HEK293 (cell line): ENCODE measurements at regions not wholly inside any gene's neighbourhood (a gene's known extent, or its start where the extent isn't known, plus 50 kb on each side); places are given as distances from the start of the nearest gene placed in this dataset.

Experiments
- CTCF ChIA-PET: fragments of 350-600 bp; formaldehyde crosslinking; extraction: SDS; loops from one replicate; lab custom pipeline; 2021; ENCODE audit warnings: antibody characterized with exemption; lab: Yijun Ruan, JAX
- POLR2A ChIA-PET: fragments of 300-600 bp; formaldehyde crosslinking; extraction: SDS; loops from one replicate; lab custom pipeline; 2020; ENCODE audit warnings: antibody characterized with exemption, inconsistent platforms; lab: Yijun Ruan, JAX
- H3K27ac ChIP-seq: fragments of 200-500 bp; sonication (Bioruptor generic); 2 replicates; pipeline ENCODE4 v1.5.1; 2014; ENCODE audit warnings: low read depth, low read length, control low read depth, inconsistent platforms; ENCODE audit errors: extremely low read depth
- H3K36me3 ChIP-seq, 2 experiments: fragments of 200-500 bp in 1 of 2; sonication (Bioruptor generic) in 1 of 2; 1 replicate in 1 of 2; 2 replicates in 1 of 2; pipeline ENCODE4 v1.5.1; 2014 to 2017; ENCODE audit warnings: inconsistent platforms in 2 of 2, low read length in 2 of 2; ENCODE audit not compliant: control insufficient read depth in 2 of 2, insufficient read depth in 1 of 2
- H3K4me1 ChIP-seq: fragments of 200-500 bp; sonication (Bioruptor generic); 2 replicates; pipeline ENCODE4 v1.5.1; 2014; ENCODE audit warnings: mild to moderate bottlenecking, low read length, inconsistent platforms; ENCODE audit not compliant: control insufficient read depth, insufficient read depth
- H3K4me3 ChIP-seq: 2 replicates; pipeline ENCODE4 v1.5.1; 2011; ENCODE audit warnings: low read depth, mild to moderate bottlenecking, control low read depth, low read length, moderate library complexity
- H3K9me3 ChIP-seq: fragments of 200-500 bp; sonication (Bioruptor generic); 2 replicates; pipeline ENCODE4 v1.5.1; 2014; ENCODE audit warnings: low read depth, low read length, inconsistent platforms; ENCODE audit not compliant: control insufficient read depth, insufficient read depth
- BCL11B ChIP-seq: fragments of 450-650 bp; formaldehyde crosslinking; IDR thresholded peaks from 2 replicates; pipeline ENCODE4 v1.5.1; 2016; ENCODE audit warnings: low read depth, missing biosample characterization, missing genetic modification characterization
- GFI1B ChIP-seq: fragments of 450-650 bp; formaldehyde crosslinking; IDR thresholded peaks from 2 replicates; pipeline ENCODE4 v1.5.1; 2016; ENCODE audit warnings: missing biosample characterization, missing genetic modification characterization
- TCF7L2 ChIP-seq: IDR thresholded peaks from 2 replicates; pipeline ENCODE4 v1.6.1; 2011; ENCODE audit warnings: low read depth, mild to moderate bottlenecking, inconsistent platforms, low read length, moderate library complexity, borderline replicate concordance
- ZNF10 ChIP-seq: fragments of 450-650 bp; formaldehyde crosslinking; IDR thresholded peaks from 2 replicates; pipeline ENCODE4 v1.5.1; 2017; ENCODE audit warnings: missing biosample characterization, missing genetic modification characterization
- ZNF426 ChIP-seq: fragments of 450-650 bp; formaldehyde crosslinking; IDR thresholded peaks from 2 replicates; pipeline ENCODE4 v1.5.1; 2017; ENCODE audit warnings: missing biosample characterization, missing genetic modification characterization, mild to moderate bottlenecking, inconsistent platforms, moderate library complexity
- ZNF514 ChIP-seq: fragments of 450-650 bp; formaldehyde crosslinking; IDR thresholded peaks from 2 replicates; pipeline ENCODE4 v1.5.1; 2016; ENCODE audit warnings: missing biosample characterization, missing genetic modification characterization
- ZNF558 ChIP-seq: fragments of 450-650 bp; formaldehyde crosslinking; IDR thresholded peaks from 2 replicates; pipeline ENCODE4 v1.5.1; 2016; ENCODE audit warnings: missing biosample characterization, missing genetic modification characterization
- ZNF585B ChIP-seq: fragments of 450-650 bp; formaldehyde crosslinking; IDR thresholded peaks from 2 replicates; pipeline ENCODE4 v1.5.1; 2016; ENCODE audit warnings: missing biosample characterization, missing genetic modification characterization
- ZNF596 ChIP-seq: fragments of 450-650 bp; IDR thresholded peaks from 2 replicates; pipeline ENCODE4 v1.5.0; 2018; ENCODE audit warnings: missing biosample characterization, mild to moderate bottlenecking, missing genetic modification characterization, moderate library complexity
- ZNF707 ChIP-seq: fragments of 450-650 bp; formaldehyde crosslinking; IDR thresholded peaks from 2 replicates; pipeline ENCODE4 v1.5.1; 2016; ENCODE audit warnings: missing biosample characterization, missing genetic modification characterization
- ZNF785 ChIP-seq: fragments of 450-650 bp; formaldehyde crosslinking; IDR thresholded peaks from 2 replicates; pipeline ENCODE4 v1.5.1; 2016; ENCODE audit warnings: missing biosample characterization, missing genetic modification characterization
- TF ChIP-seq, protein P1 (sequence below): fragments of 450-650 bp; formaldehyde crosslinking; IDR thresholded peaks from 2 replicates; pipeline ENCODE4 v1.5.1; 2017; ENCODE audit warnings: missing biosample characterization, missing genetic modification characterization
- TF ChIP-seq, protein P2 (sequence below): fragments of 450-650 bp; formaldehyde crosslinking; IDR thresholded peaks from 2 replicates; pipeline ENCODE4 v1.5.1; 2016; ENCODE audit warnings: missing biosample characterization, missing genetic modification characterization
- TF ChIP-seq, protein P3 (sequence below): fragments of 450-650 bp; formaldehyde crosslinking; IDR thresholded peaks from 2 replicates; pipeline ENCODE4 v1.5.1; 2016; ENCODE audit warnings: missing biosample characterization, missing genetic modification characterization
- TF ChIP-seq, protein P4 (sequence below): fragments of 450-650 bp; formaldehyde crosslinking; IDR thresholded peaks from 2 replicates; pipeline ENCODE4 v1.5.1; 2016; ENCODE audit warnings: missing biosample characterization, missing genetic modification characterization
- TF ChIP-seq, protein P5 (sequence below): fragments of 450-650 bp; formaldehyde crosslinking; IDR thresholded peaks from 2 replicates; pipeline ENCODE4 v1.5.1; 2016; ENCODE audit warnings: missing biosample characterization, missing genetic modification characterization

DNA sequence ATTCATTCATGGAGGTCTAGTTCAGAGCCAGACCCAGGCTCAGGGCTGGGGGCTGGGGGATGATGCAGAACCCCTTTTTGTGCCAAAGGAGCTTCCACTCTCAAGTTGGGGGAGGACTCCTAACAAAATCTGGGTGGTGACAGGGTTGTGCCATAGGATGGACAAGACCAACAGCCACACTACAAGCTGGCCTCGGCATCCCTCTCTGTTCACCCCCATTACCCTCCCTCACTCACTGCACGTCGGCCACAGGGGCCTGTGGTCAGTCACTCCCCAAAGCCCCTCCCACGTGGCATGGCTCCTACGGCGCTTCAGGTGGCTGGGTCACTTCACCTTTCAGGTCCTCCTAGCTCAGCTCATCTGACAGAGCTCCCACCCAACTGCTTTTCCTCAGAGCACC lies 348.7 kb upstream of the ZMIZ1 start (continued):
- TF ChIP-seq, protein P1, sequence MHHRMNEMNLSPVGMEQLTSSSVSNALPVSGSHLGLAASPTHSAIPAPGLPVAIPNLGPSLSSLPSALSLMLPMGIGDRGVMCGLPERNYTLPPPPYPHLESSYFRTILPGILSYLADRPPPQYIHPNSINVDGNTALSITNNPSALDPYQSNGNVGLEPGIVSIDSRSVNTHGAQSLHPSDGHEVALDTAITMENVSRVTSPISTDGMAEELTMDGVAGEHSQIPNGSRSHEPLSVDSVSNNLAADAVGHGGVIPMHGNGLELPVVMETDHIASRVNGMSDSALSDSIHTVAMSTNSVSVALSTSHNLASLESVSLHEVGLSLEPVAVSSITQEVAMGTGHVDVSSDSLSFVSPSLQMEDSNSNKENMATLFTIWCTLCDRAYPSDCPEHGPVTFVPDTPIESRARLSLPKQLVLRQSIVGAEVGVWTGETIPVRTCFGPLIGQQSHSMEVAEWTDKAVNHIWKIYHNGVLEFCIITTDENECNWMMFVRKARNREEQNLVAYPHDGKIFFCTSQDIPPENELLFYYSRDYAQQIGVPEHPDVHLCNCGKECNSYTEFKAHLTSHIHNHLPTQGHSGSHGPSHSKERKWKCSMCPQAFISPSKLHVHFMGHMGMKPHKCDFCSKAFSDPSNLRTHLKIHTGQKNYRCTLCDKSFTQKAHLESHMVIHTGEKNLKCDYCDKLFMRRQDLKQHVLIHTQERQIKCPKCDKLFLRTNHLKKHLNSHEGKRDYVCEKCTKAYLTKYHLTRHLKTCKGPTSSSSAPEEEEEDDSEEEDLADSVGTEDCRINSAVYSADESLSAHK: no peak

DNA sequence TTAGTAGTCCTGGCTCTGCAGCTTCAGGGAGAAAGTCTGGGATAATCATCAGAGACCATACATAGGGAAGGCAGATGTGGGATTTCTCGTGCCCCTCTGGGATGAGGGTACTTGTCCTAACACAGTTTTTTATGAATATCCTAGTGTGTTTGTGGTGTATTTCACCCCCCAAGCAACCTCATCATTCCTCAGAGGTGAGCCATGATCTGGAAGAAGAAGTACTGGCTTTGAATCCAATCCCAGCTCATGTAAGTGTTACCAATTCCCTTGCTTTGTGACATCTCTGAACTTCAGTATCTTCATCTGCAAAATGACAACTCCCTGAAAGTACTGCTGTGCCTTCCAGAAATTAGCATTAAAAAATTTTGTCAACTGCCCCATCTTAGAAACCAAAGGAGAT lies 347.5 kb upstream of the ZMIZ1 start:
- TF ChIP-seq ZNF785 (tag by site-specific recombination): no peak
- TF ChIP-seq ZNF10 (tag by site-specific recombination): no peak
- TF ChIP-seq ZNF514 (tag by site-specific recombination): no peak
- Histone ChIP-seq H3K36me3 (no peaks in the 10 kb centered on the region), H3K9me3 (no peaks in the 10 kb centered on the region), H3K4me1 (no peaks in the 10 kb centered on the region), H3K4me3 (no peak overlapping the region), H3K27ac (no peak overlapping the region)
- POLR2A ChIA-PET: no interaction called here
- CTCF ChIA-PET: no interaction called here

DNA sequence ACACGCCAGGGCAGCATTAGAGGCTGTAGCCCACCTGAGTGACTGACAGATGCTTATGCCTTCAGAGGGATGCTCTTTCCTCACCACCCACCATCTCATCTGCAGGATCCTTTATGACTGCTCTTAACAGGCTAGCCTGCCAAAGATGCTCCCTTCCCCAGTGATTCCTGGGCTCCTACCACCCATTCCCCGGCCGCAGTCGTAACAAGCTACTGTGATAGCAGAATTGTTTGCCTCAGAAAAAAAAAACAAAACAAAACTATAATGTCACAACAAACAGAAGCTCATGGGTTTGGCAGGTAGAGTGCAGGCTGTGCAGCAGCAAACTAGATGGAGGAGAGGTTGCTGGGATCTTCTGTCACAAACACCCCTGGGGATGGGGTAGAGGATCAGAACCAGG lies 343.9 kb upstream of the ZMIZ1 start:
- TF ChIP-seq, protein P2, sequence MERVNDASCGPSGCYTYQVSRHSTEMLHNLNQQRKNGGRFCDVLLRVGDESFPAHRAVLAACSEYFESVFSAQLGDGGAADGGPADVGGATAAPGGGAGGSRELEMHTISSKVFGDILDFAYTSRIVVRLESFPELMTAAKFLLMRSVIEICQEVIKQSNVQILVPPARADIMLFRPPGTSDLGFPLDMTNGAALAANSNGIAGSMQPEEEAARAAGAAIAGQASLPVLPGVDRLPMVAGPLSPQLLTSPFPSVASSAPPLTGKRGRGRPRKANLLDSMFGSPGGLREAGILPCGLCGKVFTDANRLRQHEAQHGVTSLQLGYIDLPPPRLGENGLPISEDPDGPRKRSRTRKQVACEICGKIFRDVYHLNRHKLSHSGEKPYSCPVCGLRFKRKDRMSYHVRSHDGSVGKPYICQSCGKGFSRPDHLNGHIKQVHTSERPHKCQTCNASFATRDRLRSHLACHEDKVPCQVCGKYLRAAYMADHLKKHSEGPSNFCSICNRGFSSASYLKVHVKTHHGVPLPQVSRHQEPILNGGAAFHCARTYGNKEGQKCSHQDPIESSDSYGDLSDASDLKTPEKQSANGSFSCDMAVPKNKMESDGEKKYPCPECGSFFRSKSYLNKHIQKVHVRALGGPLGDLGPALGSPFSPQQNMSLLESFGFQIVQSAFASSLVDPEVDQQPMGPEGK: no peak
- TF ChIP-seq GFI1B: no peak
- TF ChIP-seq BCL11B (tag by site-specific recombination): no peak
- no peak for TF ChIP-seq TCF7L2
- no peak for TF ChIP-seq ZNF596
- no peak for TF ChIP-seq ZNF558 (tag by site-specific recombination)
- TF ChIP-seq, protein P3, sequence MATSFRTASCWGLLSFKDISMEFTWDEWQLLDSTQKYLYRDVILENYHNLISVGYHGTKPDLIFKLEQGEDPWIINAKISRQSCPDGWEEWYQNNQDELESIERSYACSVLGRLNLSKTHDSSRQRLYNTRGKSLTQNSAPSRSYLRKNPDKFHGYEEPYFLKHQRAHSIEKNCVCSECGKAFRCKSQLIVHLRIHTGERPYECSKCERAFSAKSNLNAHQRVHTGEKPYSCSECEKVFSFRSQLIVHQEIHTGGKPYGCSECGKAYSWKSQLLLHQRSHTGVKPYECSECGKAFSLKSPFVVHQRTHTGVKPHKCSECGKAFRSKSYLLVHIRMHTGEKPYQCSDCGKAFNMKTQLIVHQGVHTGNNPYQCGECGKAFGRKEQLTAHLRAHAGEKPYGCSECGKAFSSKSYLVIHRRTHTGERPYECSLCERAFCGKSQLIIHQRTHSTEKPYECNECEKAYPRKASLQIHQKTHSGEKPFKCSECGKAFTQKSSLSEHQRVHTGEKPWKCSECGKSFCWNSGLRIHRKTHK: no peak
- no peak for TF ChIP-seq ZNF585B
- no peak for TF ChIP-seq ZNF426 (tag by site-specific recombination)
- TF ChIP-seq, protein P4, sequence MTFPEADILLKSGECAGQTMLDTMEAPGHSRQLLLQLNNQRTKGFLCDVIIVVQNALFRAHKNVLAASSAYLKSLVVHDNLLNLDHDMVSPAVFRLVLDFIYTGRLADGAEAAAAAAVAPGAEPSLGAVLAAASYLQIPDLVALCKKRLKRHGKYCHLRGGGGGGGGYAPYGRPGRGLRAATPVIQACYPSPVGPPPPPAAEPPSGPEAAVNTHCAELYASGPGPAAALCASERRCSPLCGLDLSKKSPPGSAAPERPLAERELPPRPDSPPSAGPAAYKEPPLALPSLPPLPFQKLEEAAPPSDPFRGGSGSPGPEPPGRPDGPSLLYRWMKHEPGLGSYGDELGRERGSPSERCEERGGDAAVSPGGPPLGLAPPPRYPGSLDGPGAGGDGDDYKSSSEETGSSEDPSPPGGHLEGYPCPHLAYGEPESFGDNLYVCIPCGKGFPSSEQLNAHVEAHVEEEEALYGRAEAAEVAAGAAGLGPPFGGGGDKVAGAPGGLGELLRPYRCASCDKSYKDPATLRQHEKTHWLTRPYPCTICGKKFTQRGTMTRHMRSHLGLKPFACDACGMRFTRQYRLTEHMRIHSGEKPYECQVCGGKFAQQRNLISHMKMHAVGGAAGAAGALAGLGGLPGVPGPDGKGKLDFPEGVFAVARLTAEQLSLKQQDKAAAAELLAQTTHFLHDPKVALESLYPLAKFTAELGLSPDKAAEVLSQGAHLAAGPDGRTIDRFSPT: no peak
- TF ChIP-seq, protein P5, sequence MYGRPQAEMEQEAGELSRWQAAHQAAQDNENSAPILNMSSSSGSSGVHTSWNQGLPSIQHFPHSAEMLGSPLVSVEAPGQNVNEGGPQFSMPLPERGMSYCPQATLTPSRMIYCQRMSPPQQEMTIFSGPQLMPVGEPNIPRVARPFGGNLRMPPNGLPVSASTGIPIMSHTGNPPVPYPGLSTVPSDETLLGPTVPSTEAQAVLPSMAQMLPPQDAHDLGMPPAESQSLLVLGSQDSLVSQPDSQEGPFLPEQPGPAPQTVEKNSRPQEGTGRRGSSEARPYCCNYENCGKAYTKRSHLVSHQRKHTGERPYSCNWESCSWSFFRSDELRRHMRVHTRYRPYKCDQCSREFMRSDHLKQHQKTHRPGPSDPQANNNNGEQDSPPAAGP (tag by site-specific recombination): no peak
- TF ChIP-seq ZNF707 (tag by site-specific recombination): no peak
- ChIA-PET POLR2A (no interaction called here), CTCF (interaction anchor here (0.6 kb wide), 1 partner anchor 11 kb away, joined by 4 read pairs; no protein-coding TSS in a partner anchor)
- H3K27ac ChIP-seq: no peak overlapping the region
- no peak overlapping the region for H3K4me3 ChIP-seq
- H3K9me3 ChIP-seq: no peaks in the 10 kb centered on the region
- H3K36me3 ChIP-seq: no peaks in the 10 kb centered on the region
- H3K4me1 ChIP-seq: no peaks in the 10 kb centered on the region
